ENCODE measurements at regions not wholly inside any gene's neighbourhood (a gene's known extent, or its start where the extent isn't known, plus 50 kb on each side); places are given as distances from the start of the nearest gene placed in this dataset.

- no peak for DNase-seq (ENCODE audit: low spot score)
These were observed 394.9 kb upstream of the RGMA start for GRCh38 chr15:93483923-93484322.

GRCh38 chr15:93482731-93483130 lies 393.7 kb upstream of the RGMA start:
- no peak for DNase-seq (ENCODE audit: low spot score)

GRCh38 chr15:93479715-93480114 lies 390.7 kb upstream of the RGMA start:
- no peak for DNase-seq (ENCODE audit: low spot score)

- no peak for DNase-seq (ENCODE audit: low spot score)
These were observed 389.9 kb upstream of the RGMA start for GRCh38 chr15:93478947-93479346.

GRCh38 chr15:93477721-93478120 lies 388.7 kb upstream of the RGMA start:
- no peak for DNase-seq (ENCODE audit: low spot score)

GRCh38 chr15:93477188-93477587 lies 388.2 kb upstream of the RGMA start:
- DNase-seq (ENCODE audit: low spot score): no peak

GRCh38 chr15:93476491-93477177 lies 387.6 kb upstream of the RGMA start:
- no peak for DNase-seq (ENCODE audit: low spot score)

GRCh38 chr15:93474728-93475127 lies 385.7 kb upstream of the RGMA start:
- DNase-seq (ENCODE audit: low spot score): no peak

- DNase-seq (ENCODE audit: low spot score): no peak
These were observed 381.0 kb upstream of the RGMA start for GRCh38 chr15:93469994-93470393.

- no peak for DNase-seq (ENCODE audit: low spot score)
These were observed 378.3 kb upstream of the RGMA start for GRCh38 chr15:93467337-93467736.

- DNase-seq (ENCODE audit: low spot score): no peak
These were observed 377.4 kb upstream of the RGMA start for GRCh38 chr15:93466380-93466779.

GRCh38 chr15:93462690-93463089 lies 373.7 kb upstream of the RGMA start:
- no peak for DNase-seq (ENCODE audit: low spot score)

GRCh38 chr15:93460717-93461116 lies 371.7 kb upstream of the RGMA start:
- DNase-seq (ENCODE audit: low spot score): no peak

GRCh38 chr15:93459396-93459795 lies 370.4 kb upstream of the RGMA start:
- no peak for DNase-seq (ENCODE audit: low spot score)

- DNase-seq (ENCODE audit: low spot score): no peak
These were observed 369.6 kb upstream of the RGMA start for GRCh38 chr15:93458597-93458996.

- DNase-seq (ENCODE audit: low spot score): no peak
These were observed 365.8 kb upstream of the RGMA start for GRCh38 chr15:93454788-93455187.

- no peak for DNase-seq (ENCODE audit: low spot score)
These were observed 363.7 kb upstream of the RGMA start for GRCh38 chr15:93452537-93453211.

GRCh38 chr15:93451822-93452221 lies 362.8 kb upstream of the RGMA start:
- no peak for DNase-seq (ENCODE audit: low spot score)

GRCh38 chr15:93451265-93451664 lies 362.3 kb upstream of the RGMA start:
- no peak for DNase-seq (ENCODE audit: low spot score)

GRCh38 chr15:93449798-93450197 lies 360.8 kb upstream of the RGMA start:
- DNase-seq (ENCODE audit: low spot score): no peak

- no peak for DNase-seq (ENCODE audit: low spot score)
These were observed 349.3 kb upstream of the RGMA start for GRCh38 chr15:93438310-93438709.

GRCh38 chr15:93432474-93432873 lies 343.5 kb upstream of the RGMA start:
- DNase-seq (ENCODE audit: low spot score): no peak

GRCh38 chr15:93428807-93429351 lies 339.9 kb upstream of the RGMA start:
- no peak for DNase-seq (ENCODE audit: low spot score)

GRCh38 chr15:93428150-93428549 lies 339.1 kb upstream of the RGMA start:
- no peak for DNase-seq (ENCODE audit: low spot score)

Measured in AG08396 (cell line).